ENCODE measurements at regions not wholly inside any gene's neighbourhood (a gene's known extent, or its start where the extent isn't known, plus 50 kb on each side); places are given as distances from the start of the nearest gene placed in this dataset.

DNA sequence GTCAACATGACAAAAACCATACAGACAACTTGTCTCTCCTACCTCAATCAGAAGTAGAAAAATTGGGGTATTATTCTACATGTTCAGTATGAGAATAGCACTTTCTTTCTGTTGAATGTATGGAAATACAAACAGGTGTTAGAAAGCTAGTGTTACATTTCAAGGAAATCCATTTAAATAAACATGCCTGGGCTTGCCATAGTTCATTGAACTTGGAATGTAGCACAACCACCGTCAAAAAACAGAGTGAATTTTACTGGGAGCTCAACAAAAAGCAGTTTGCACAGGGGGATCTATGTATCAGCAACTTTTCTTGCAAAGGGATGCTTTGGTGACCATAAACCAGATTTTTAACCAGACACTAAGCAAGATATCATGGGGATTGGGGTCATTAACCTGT, 307.9 kb upstream of the SMARCA2 start:
- TF ChIP-seq, protein P1, sequence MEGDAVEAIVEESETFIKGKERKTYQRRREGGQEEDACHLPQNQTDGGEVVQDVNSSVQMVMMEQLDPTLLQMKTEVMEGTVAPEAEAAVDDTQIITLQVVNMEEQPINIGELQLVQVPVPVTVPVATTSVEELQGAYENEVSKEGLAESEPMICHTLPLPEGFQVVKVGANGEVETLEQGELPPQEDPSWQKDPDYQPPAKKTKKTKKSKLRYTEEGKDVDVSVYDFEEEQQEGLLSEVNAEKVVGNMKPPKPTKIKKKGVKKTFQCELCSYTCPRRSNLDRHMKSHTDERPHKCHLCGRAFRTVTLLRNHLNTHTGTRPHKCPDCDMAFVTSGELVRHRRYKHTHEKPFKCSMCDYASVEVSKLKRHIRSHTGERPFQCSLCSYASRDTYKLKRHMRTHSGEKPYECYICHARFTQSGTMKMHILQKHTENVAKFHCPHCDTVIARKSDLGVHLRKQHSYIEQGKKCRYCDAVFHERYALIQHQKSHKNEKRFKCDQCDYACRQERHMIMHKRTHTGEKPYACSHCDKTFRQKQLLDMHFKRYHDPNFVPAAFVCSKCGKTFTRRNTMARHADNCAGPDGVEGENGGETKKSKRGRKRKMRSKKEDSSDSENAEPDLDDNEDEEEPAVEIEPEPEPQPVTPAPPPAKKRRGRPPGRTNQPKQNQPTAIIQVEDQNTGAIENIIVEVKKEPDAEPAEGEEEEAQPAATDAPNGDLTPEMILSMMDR (IDR thresholded peaks at IDR 0.05) = no peak
- no peaks in the 10 kb centered on the region for H3K4me1 Mint-ChIP-seq (ENCODE audit: low read depth)
- peaks cover 44% of the 10 kb centered on the region for H3K9me3 Mint-ChIP-seq
- H3K27me3 Mint-ChIP-seq (ENCODE audit: insufficient read depth) = no peaks in the 10 kb centered on the region
- no peak overlapping the region for H3K27ac Mint-ChIP-seq
- no peaks in the 10 kb centered on the region for H3K36me3 Mint-ChIP-seq (ENCODE audit: low read depth)
- H3K4me3 Mint-ChIP-seq = no peak overlapping the region
- no peak for DNase-seq

DNA sequence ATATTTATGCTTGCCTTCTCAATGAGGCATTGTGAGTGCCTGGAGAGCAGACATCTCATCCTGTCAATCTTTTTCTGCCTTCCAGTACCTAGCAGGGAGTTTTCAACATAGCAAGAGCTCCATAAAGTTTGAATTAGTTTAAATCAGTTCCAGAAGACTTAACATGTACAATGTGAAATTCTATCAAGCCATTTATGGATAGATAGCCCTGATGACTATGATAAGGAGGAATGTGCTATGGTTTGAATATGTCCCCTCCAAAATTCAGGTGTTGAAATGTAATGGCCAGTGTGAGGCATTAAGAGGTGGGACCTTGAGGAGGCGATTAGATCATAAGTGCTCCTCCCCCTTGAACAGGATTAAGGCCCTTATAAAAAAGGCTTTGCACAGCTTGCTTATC, 306.9 kb upstream of the SMARCA2 start:
- Mint-ChIP-seq H3K27me3 (ENCODE audit: insufficient read depth) (no peaks in the 10 kb centered on the region), H3K27ac (no peak overlapping the region), H3K4me3 (no peak overlapping the region), H3K9me3 (peaks cover 41% of the 10 kb centered on the region), H3K4me1 (ENCODE audit: low read depth) (no peaks in the 10 kb centered on the region), H3K36me3 (ENCODE audit: low read depth) (no peaks in the 10 kb centered on the region)
- DNase-seq = no peak
- TF ChIP-seq, protein P1 (IDR thresholded peaks at IDR 0.05) = no peak

DNA sequence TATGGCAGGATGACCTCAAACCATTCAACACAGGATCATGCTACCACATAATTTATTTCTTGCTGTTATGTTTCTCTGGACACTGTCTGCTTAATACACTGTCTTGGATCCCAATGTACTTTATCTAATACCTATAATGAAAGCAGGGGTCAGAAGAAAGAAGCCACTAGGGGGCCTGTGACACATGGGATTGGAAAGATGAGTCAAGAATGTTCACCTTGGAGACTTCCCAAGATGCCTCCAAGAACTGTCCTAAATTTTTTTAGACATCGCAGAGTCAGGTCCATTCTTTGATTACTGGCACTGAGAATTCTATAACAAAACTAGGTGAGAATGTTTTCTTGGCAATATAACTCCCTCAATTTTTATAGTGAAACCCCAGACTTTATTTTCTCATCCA, 305.8 kb upstream of the SMARCA2 start:
- TF ChIP-seq, protein P1 (IDR thresholded peaks at IDR 0.05) = peak; percentile 49
- Mint-ChIP-seq H3K27me3 (ENCODE audit: insufficient read depth) (no peaks in the 10 kb centered on the region), H3K4me1 (ENCODE audit: low read depth) (no peaks in the 10 kb centered on the region), H3K27ac (no peak overlapping the region), H3K9me3 (peaks cover 38% of the 10 kb centered on the region), H3K4me3 (no peak overlapping the region), H3K36me3 (ENCODE audit: low read depth) (no peaks in the 10 kb centered on the region)
- DNase-seq = no peak

DNA sequence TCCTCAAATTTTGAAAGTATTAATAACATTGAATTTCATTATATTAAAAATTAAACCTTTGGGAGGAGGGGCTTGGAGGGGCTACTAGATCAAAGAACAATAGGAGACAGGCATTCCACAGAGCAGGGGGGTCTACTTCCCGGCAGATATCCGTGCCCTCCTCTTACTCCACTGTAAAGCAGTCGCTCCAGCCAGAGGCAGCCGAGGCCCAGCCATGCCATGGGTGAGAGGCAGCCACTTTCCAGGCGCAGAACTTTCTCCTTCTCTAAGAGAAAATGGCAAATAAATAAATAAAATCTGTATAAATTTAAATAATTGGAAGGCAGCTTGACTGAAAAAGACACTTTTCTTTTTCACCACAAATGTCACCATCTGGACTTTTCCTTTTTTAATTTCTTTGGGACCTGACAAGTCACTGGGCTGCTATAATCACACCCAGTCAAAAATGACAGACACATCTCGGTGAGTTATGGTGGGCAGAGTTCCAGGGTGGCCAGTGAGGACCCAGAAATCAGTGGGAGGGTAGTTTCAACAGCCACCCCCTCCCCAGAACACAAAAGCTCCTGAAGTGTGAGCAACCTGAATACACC, 302.2 kb upstream of the SMARCA2 start:
- TF ChIP-seq, protein P1 (IDR thresholded peaks at IDR 0.05) = no peak
- Mint-ChIP-seq H3K9me3 (peaks cover 29% of the 10 kb centered on the region), H3K36me3 (ENCODE audit: low read depth) (no peaks in the 10 kb centered on the region), H3K27me3 (ENCODE audit: insufficient read depth) (no peaks in the 10 kb centered on the region), H3K27ac (no peak overlapping the region), H3K4me1 (ENCODE audit: low read depth) (no peaks in the 10 kb centered on the region), H3K4me3 (no peak overlapping the region)
- no peak for DNase-seq

DNA sequence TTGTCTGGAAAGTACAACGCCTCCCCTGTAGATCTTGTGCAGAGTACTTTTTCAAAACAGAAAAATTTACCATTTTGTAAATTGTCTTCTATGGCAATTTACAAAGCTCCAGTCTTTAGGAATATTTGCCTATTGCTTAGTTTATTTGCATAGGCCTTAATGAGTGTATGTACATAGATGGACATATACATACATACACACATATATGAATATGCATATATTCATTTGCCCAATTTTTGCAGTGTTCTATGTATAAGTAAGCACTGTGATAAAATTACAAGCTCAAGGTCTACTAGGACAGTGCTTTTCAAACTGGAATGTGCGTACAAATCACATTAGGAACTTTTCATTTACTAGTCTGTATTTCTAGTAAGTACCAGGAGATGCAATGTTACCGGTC, 301.3 kb upstream of the SMARCA2 start:
- H3K27ac Mint-ChIP-seq = no peak overlapping the region
- no peak for DNase-seq
- no peaks in the 10 kb centered on the region for H3K36me3 Mint-ChIP-seq (ENCODE audit: low read depth)
- no peak overlapping the region for H3K4me3 Mint-ChIP-seq
- H3K9me3 Mint-ChIP-seq = peaks cover 25% of the 10 kb centered on the region
- H3K4me1 Mint-ChIP-seq (ENCODE audit: low read depth) = no peaks in the 10 kb centered on the region
- H3K27me3 Mint-ChIP-seq (ENCODE audit: insufficient read depth) = no peaks in the 10 kb centered on the region
- TF ChIP-seq, protein P1 (IDR thresholded peaks at IDR 0.05) = no peak

DNA sequence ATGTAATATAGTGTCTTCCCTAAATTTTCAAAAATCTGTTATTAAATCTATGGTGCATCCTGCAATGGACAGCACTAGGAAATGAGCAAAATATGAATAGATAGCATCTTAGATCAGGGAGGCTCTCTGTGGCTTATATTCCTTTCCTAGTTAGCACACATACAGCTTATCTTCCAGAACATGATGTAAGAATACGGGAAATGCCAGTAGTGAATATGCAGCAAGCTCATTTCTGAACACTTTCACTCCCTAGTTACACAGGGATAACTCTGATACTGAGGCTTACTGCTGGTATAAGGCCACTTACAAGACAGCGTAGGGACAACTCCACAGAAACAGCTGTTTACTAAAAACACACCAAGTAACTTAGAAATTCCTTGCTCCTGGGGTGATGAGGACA, 297.3 kb upstream of the SMARCA2 start:
- no peak overlapping the region for H3K27ac Mint-ChIP-seq
- no peak for DNase-seq
- H3K4me3 Mint-ChIP-seq = no peak overlapping the region
- H3K9me3 Mint-ChIP-seq = peaks cover 31% of the 10 kb centered on the region
- TF ChIP-seq, protein P1 (IDR thresholded peaks at IDR 0.05) = no peak
- H3K36me3 Mint-ChIP-seq (ENCODE audit: low read depth) = no peaks in the 10 kb centered on the region
- H3K4me1 Mint-ChIP-seq (ENCODE audit: low read depth) = no peaks in the 10 kb centered on the region
- H3K27me3 Mint-ChIP-seq (ENCODE audit: insufficient read depth) = no peaks in the 10 kb centered on the region
